ENCODE measurements at regions not wholly inside any gene's neighbourhood (a gene's known extent, or its start where the extent isn't known, plus 50 kb on each side); places are given as distances from the start of the nearest gene placed in this dataset.

- TF ChIP-seq CTCF (conservative IDR thresholded peaks at IDR 0.05; ENCODE audit: low read depth, low read length) (no peak), EZH2phosphoT487 (IDR thresholded peaks at IDR 0.05; ENCODE audit: borderline replicate concordance, low read length) (no peak), EZH2 (IDR thresholded peaks at IDR 0.05; ENCODE audit: low read length, unreplicated experiment) (no peak)
Observed at GRCh38 chr14:48568252-48568651, 892.8 kb upstream of the MDGA2 start.
